ENCODE measurements at regions not wholly inside any gene's neighbourhood (a gene's known extent, or its start where the extent isn't known, plus 50 kb on each side); places are given as distances from the start of the nearest gene placed in this dataset.

DNA sequence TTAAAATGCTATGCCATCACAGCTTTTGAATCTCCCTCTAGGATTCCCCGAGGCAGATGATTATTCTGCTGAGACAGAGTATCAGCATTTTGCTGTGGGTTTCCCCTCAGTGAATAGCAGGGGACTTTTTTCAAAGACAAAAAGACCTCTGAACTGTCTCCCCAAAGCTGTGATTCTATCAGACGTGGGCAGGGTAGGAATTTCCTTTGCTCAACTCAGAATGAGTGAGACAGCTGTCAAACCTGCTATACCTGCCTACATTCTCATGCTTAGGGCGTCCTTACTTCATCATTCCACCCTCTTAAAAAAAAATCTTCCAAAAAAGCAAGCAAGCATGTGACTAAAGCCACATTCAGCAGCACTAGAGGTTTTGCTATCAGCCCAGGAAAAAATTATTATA is 147.6 kb upstream of the FAM83B start:
- no peak for TF ChIP-seq CTCF (IDR thresholded peaks at IDR 0.05)
- no peak for TF ChIP-seq EP300 (IDR thresholded peaks at IDR 0.05)
- TF ChIP-seq POLR2A (IDR thresholded peaks at IDR 0.05), result no peak
- no peak for TF ChIP-seq POLR2AphosphoS5 (IDR thresholded peaks at IDR 0.05)
